ENCODE measurements at regions not wholly inside any gene's neighbourhood (a gene's known extent, or its start where the extent isn't known, plus 50 kb on each side); places are given as distances from the start of the nearest gene placed in this dataset.

DNA sequence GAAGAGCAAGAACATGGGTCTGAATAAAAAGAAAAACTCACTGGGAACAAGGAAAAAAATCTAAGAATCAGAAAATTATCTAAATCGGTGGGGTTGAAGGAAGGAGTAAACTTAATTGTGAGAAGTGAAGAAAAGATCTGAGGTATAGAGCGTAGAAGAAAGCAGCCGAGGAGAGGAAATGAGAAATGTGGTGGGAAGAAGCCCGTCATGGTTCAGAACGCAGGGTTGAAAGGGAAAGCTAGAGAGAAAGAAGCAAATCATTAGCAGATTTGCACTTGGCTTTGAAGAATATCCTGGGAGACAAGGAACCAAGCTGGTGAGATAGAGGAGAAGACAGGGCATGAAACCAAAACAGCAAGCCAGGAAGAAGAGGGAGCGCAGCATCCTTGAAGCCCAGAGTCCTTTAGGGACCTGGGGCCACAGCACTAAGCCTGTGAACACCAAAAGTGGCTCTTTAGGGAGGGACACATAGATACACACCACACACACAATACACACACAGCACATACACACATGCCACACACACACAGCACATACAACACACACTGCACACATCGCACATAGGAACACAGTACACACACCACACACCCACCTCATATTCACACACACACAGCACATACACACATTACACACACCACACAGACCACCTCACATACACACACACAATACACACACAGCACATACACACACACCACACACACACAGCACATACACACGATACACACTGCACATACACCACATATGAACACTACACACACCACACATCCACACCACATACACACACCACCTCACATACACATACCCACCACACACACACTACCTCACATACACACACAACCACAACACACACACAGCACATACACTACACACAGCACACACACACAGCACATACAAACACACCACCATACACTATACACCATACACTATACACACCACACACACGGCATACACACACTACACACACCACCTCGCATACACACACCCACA, 274.6 kb downstream of the ETAA1 start:
- no peak for DNase-seq
- no peaks in the 10 kb centered on the region for H3K27me3 Mint-ChIP-seq (ENCODE audit: low read depth, poor library complexity)
- no peak overlapping the region for H3K4me3 Mint-ChIP-seq
- no peak overlapping the region for H3K27ac Mint-ChIP-seq
- TF ChIP-seq, protein P1, sequence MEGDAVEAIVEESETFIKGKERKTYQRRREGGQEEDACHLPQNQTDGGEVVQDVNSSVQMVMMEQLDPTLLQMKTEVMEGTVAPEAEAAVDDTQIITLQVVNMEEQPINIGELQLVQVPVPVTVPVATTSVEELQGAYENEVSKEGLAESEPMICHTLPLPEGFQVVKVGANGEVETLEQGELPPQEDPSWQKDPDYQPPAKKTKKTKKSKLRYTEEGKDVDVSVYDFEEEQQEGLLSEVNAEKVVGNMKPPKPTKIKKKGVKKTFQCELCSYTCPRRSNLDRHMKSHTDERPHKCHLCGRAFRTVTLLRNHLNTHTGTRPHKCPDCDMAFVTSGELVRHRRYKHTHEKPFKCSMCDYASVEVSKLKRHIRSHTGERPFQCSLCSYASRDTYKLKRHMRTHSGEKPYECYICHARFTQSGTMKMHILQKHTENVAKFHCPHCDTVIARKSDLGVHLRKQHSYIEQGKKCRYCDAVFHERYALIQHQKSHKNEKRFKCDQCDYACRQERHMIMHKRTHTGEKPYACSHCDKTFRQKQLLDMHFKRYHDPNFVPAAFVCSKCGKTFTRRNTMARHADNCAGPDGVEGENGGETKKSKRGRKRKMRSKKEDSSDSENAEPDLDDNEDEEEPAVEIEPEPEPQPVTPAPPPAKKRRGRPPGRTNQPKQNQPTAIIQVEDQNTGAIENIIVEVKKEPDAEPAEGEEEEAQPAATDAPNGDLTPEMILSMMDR (IDR thresholded peaks at IDR 0.05), result no peak
- H3K4me1 Mint-ChIP-seq, result peaks cover 11% of the 10 kb centered on the region
- no peaks in the 10 kb centered on the region for H3K9me3 Mint-ChIP-seq
- no peaks in the 10 kb centered on the region for H3K36me3 Mint-ChIP-seq (ENCODE audit: low read depth)

DNA sequence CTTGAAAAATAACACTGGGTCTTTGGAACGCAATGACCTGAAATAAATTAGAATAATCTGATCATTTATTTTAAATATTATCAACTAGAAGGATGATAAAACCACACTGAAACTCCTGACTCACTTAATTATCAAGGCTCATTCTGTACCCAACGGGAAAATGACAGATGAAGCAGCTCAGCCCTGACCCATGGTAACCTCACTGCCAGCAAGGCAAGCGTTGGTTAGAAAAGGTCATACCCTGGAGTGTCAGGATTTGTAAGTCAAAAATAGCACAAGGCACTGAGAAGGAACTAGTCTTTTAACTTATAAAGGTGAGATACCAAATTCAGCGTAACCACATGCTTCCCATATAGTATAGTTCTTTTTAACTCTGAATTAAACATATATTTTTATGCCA, 277.5 kb downstream of the ETAA1 start:
- no peaks in the 10 kb centered on the region for H3K27me3 Mint-ChIP-seq (ENCODE audit: low read depth, poor library complexity)
- H3K36me3 Mint-ChIP-seq (ENCODE audit: low read depth), result no peaks in the 10 kb centered on the region

GRCh38 chr2:67684991-67685390, 287.9 kb downstream of the ETAA1 start:
- Mint-ChIP-seq H3K9me3 (no peaks in the 10 kb centered on the region), H3K36me3 (ENCODE audit: low read depth) (no peaks in the 10 kb centered on the region), H3K27me3 (ENCODE audit: low read depth, poor library complexity) (peaks cover 7% of the 10 kb centered on the region), H3K4me3 (no peak overlapping the region), H3K27ac (no peak overlapping the region), H3K4me1 (no peaks in the 10 kb centered on the region)
- DNase-seq, result no peak
- TF ChIP-seq, protein P1 (IDR thresholded peaks at IDR 0.05), result no peak

More for the DNA sequence above, 277.5 kb downstream of the ETAA1 start:
- TF ChIP-seq, protein P1 (IDR thresholded peaks at IDR 0.05), result no peak
- no peaks in the 10 kb centered on the region for H3K9me3 Mint-ChIP-seq
- peaks cover 16% of the 10 kb centered on the region for H3K4me1 Mint-ChIP-seq
- no peak for DNase-seq
- no peak overlapping the region for H3K27ac Mint-ChIP-seq
- H3K4me3 Mint-ChIP-seq, result no peak overlapping the region

DNA sequence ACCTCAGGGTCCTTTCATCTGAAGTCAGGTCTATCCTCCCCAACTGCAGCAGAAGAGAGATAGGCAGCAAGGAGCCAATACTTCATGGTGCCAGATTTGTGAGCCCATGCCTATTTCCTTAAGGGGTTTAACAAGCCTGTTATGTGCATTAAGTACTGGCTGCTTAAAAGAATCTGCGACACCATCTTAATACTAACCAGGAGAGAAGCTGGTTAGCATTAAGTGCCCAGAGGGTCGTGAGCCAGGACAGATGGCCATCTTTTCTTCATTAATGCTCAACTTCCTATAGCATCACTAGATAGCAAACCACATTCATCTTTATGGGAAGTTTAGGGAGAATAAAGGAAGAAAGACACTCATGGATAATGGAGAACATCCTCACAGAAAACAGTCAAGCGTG, 289.1 kb downstream of the ETAA1 start:
- no peak overlapping the region for H3K27ac Mint-ChIP-seq
- H3K4me3 Mint-ChIP-seq, result no peak overlapping the region
- TF ChIP-seq, protein P1 (IDR thresholded peaks at IDR 0.05), result no peak
- DNase-seq, result no peak
- no peaks in the 10 kb centered on the region for H3K9me3 Mint-ChIP-seq
- no peaks in the 10 kb centered on the region for H3K36me3 Mint-ChIP-seq (ENCODE audit: low read depth)
- H3K4me1 Mint-ChIP-seq, result no peaks in the 10 kb centered on the region
- H3K27me3 Mint-ChIP-seq (ENCODE audit: low read depth, poor library complexity), result peaks cover 7% of the 10 kb centered on the region

GRCh38 chr2:67689186-67689585, 292.1 kb downstream of the ETAA1 start:
- peaks cover 3% of the 10 kb centered on the region for H3K9me3 Mint-ChIP-seq
- peaks cover 4% of the 10 kb centered on the region for H3K27me3 Mint-ChIP-seq (ENCODE audit: low read depth, poor library complexity)
- peaks cover 8% of the 10 kb centered on the region for H3K4me1 Mint-ChIP-seq
- no peak overlapping the region for H3K4me3 Mint-ChIP-seq
- TF ChIP-seq, protein P1 (IDR thresholded peaks at IDR 0.05), result no peak
- no peak for DNase-seq
- no peak overlapping the region for H3K27ac Mint-ChIP-seq
- H3K36me3 Mint-ChIP-seq (ENCODE audit: low read depth), result no peaks in the 10 kb centered on the region

All from nephron progenitor cell (in vitro differentiated cells).